ENCODE measurements at regions not wholly inside any gene's neighbourhood (a gene's known extent, or its start where the extent isn't known, plus 50 kb on each side); places are given as distances from the start of the nearest gene placed in this dataset.

DNA sequence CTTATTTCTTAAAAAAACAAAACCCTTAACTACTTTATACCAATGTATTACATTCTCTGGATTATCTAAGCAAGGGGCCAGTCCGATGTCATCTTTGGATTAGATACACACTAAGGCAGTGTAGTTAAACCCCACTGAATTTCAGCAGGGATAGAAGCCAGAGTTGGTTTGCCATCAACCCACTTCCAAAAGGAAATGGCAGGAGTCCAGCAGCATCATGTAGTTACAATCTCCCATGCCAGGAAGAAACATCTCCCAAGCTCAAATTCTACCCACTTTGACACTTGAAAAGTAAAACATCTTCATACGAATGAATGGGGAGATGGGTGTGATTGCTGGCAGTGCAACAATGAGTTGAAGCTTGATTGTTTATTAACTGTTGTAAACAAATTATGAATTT, 203.5 kb upstream of the PLXNC1 start:
- DNase-seq (ENCODE audit: low read depth in 4 of 4, low spot score in 3 of 4), result no peak

GRCh38 chr12:93946542-93947150, 201.7 kb upstream of the PLXNC1 start:
- no peak for DNase-seq (ENCODE audit: low read depth in 4 of 4, low spot score in 3 of 4)

DNA sequence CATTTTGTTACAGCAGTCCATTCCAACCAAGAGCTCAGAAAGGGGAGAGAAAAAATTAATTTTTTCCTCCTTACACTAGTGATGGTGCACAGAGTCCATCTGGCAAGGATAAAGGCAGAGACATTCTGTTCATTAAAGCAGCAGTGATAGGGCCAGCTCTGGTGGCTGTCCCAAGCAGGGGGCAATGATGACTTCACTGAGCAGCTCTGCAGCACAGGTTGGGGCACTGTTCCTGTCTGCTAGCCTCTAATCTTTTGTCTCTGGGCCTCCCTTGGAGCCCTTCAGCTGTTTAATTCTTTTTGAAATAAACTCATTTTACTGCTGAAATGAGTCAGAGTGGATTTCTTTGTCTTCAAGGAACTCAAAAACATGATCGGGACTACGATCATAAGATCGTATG, 200.9 kb upstream of the PLXNC1 start:
- no peak for DNase-seq (ENCODE audit: low read depth in 4 of 4, low spot score in 3 of 4)

DNA sequence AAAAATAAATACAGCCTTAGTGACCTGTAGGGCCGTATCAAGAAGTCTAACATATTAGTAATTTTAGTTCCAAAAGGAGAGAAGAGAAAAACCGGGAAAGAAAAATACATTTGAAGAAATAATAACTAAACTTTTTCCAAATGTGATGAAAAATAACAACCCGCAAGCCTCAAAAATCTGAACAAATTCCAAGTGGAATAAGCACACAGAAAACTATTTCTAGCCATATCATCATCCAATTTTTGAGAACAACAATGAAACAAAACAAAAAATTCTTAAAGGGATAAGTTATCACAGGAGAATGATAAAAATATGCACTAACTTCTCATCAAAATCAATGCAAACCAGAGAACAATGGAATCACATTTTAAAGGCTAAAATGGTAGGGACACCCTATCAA, 198.1 kb upstream of the PLXNC1 start:
- DNase-seq (ENCODE audit: low read depth in 4 of 4, low spot score in 3 of 4), result no peak

GRCh38 chr12:93954166-93955112, 193.9 kb upstream of the PLXNC1 start:
- DNase-seq (ENCODE audit: low read depth in 4 of 4, low spot score in 3 of 4), result no peak

DNA sequence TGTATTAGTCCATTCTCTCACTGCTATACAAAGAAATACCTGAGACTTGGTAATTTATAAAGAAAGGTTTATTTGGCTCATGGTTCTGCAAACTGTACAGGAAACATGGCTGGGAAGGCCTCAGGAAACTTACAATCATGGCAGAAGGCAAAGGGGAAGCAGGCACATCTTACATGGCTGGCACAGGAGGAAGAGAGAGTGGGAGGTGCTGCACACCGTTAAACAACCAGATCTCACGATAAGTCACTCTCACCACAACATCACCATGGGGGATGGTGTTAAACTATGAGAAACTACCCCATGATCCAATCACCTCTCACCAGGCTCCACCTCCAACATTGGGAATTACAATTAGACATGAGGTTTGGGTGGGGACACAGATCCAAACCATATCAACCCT, 191.8 kb upstream of the PLXNC1 start:
- no peak for DNase-seq (ENCODE audit: low read depth in 4 of 4, low spot score in 3 of 4)

DNA sequence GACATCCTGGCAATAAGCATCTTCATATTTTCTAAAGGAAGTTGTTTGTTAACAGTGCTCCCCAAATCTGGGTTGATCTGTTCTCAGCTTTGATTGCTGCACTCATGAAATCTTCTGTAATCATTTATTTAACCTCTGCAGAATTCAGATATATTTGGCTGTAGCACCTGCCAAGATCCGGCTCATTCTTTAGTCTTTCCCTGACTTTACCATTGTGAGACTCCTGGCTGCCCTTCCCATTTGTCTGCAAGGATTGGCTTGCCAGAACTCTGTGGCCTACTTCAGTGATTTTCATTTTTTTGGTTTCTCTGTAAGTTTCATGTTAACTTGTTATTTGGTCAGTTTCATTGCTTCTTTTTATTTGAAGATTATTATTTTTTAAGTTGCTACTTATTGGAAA, 191.2 kb upstream of the PLXNC1 start:
- DNase-seq (ENCODE audit: low read depth in 4 of 4, low spot score in 3 of 4), result no peak

GRCh38 chr12:93957870-93958269, 190.5 kb upstream of the PLXNC1 start:
- DNase-seq (ENCODE audit: low read depth in 4 of 4, low spot score in 3 of 4), result no peak

GRCh38 chr12:93959657-93960056, 188.7 kb upstream of the PLXNC1 start:
- no peak for DNase-seq (ENCODE audit: low read depth in 4 of 4, low spot score in 3 of 4)

GRCh38 chr12:93960521-93960920, 187.9 kb upstream of the PLXNC1 start:
- DNase-seq (ENCODE audit: low read depth in 4 of 4, low spot score in 3 of 4), result no peak

- no peak for DNase-seq (ENCODE audit: low read depth in 4 of 4, low spot score in 3 of 4)
These were observed 186.0 kb upstream of the PLXNC1 start for GRCh38 chr12:93962336-93962735.

DNA sequence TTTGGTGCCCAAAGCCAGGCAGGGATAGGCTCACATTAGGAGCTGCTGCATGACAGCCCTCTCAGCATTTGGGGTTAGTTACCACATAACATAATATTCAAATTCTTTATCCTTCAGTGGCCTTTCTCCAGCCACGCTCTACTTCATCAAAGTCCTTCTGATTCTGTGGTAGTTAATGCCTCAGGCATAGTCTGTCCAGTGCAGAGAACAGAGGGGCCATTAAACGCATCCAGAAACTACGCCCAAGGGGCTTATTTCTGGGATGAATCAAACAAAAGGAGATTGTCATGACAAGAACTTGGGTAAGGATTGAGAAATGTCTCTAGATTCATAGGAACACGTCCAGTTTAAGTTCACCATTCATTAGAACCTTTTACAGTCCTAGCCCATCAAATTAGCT, 183.4 kb upstream of the PLXNC1 start:
- no peak for DNase-seq (ENCODE audit: low read depth in 4 of 4, low spot score in 3 of 4)

DNA sequence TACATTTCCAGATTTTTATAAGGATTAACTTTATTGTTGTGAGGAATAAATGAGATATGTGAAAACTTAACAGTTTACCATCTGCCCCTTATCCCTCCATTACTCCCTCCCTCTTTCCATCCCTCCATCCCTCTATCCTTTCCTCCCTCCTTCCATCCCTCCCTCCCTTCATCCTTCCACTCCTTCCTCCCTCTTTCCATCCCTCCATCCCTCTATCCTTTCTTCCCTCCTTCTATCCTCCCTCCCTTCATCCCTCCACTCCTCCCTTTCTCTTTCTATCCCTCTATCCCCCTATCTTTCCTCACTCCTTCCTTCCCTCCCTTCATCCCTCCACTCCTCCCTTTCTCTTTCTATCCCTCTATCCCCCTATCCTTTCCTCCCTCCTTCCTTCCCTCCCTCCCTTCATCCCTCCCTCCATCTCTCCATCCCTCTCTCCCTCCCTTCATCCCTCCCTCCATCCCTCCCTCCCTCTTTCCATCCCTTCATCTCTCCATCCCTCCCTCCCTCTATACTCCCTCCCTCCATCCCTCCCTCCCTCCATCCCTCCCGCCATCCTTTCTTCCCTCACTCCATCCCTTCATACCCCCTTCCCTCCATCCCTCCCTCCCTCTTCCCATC, 181.8 kb upstream of the PLXNC1 start:
- no peak for DNase-seq (ENCODE audit: low read depth in 4 of 4, low spot score in 3 of 4)

- DNase-seq (ENCODE audit: low read depth in 4 of 4, low spot score in 3 of 4), result no peak
These were observed 180.9 kb upstream of the PLXNC1 start for GRCh38 chr12:93967454-93967853.

GRCh38 chr12:93968536-93969285, 179.7 kb upstream of the PLXNC1 start:
- no peak for DNase-seq (ENCODE audit: low read depth in 4 of 4, low spot score in 3 of 4)

GRCh38 chr12:93970900-93971688, 177.3 kb upstream of the PLXNC1 start:
- no peak for DNase-seq (ENCODE audit: low read depth in 4 of 4, low spot score in 3 of 4)

- no peak for DNase-seq (ENCODE audit: low read depth in 4 of 4, low spot score in 3 of 4)
These were observed 175.8 kb upstream of the PLXNC1 start for GRCh38 chr12:93972411-93973208.

DNA sequence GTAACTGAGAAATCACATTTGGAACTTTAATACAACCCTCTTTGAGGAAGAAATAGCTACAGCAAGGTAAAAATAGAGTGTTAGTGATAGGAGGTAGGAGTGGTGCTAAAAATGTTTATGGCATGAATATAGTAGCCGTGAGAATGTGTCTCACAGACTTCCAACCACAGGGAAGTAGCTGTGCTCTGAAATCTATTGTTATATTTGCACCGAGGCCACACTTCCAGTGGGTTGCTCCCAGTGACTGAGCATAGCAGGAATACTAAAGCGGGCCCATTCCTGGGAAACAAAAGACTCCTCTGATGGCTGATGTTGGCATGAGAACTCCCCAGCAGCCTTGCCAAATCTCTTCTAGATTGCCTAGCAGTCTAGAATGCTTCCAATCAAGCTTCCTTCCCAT, 174.1 kb upstream of the PLXNC1 start:
- DNase-seq (ENCODE audit: low read depth in 4 of 4, low spot score in 3 of 4), result no peak

GRCh38 chr12:93976024-93976423, 172.4 kb upstream of the PLXNC1 start:
- no peak for DNase-seq (ENCODE audit: low read depth in 4 of 4, low spot score in 3 of 4)
